ENCODE measurements at regions not wholly inside any gene's neighbourhood (a gene's known extent, or its start where the extent isn't known, plus 50 kb on each side); places are given as distances from the start of the nearest gene placed in this dataset.

DNA sequence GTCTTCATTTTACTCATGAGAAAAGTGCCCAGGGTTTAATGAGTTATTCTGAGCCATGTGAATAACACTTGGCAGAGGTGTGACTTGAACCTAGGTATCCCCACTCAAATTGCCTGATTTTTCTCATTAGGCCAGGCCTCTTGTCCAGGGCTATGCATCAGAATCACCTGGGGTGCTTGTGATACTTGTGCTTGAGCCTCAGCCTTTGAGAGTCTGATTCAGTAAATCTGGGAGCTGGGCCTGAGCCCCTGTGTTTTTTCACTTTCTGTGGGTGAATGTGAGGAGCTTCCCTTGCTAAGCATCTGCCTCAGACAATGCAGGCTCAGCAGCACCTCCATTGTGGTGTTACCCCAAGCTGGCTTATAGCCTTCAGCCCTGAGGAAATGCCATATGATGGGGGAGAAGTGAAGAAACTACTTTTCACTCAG, 127.1 kb downstream of the S1PR1 start:
- no peaks in the 10 kb centered on the region for H3K27me3 ChIP-seq
- H3K36me3 ChIP-seq, result no peaks in the 10 kb centered on the region
- H3K9me3 ChIP-seq, result no peaks in the 10 kb centered on the region
- H3K4me1 ChIP-seq, result peaks cover 7% of the 10 kb centered on the region
- TF ChIP-seq, protein P1, sequence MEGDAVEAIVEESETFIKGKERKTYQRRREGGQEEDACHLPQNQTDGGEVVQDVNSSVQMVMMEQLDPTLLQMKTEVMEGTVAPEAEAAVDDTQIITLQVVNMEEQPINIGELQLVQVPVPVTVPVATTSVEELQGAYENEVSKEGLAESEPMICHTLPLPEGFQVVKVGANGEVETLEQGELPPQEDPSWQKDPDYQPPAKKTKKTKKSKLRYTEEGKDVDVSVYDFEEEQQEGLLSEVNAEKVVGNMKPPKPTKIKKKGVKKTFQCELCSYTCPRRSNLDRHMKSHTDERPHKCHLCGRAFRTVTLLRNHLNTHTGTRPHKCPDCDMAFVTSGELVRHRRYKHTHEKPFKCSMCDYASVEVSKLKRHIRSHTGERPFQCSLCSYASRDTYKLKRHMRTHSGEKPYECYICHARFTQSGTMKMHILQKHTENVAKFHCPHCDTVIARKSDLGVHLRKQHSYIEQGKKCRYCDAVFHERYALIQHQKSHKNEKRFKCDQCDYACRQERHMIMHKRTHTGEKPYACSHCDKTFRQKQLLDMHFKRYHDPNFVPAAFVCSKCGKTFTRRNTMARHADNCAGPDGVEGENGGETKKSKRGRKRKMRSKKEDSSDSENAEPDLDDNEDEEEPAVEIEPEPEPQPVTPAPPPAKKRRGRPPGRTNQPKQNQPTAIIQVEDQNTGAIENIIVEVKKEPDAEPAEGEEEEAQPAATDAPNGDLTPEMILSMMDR (IDR thresholded peaks at IDR 0.05), result no peak
- TF ChIP-seq POLR2A (IDR thresholded peaks at IDR 0.05) (no peak), POLR2AphosphoS5 (IDR thresholded peaks at IDR 0.05) (no peak), EP300 (IDR thresholded peaks at IDR 0.05) (no peak)
- no peak for DNase-seq (ENCODE audit: low spot score in 2 of 2)
- no peak overlapping the region for H3K27ac ChIP-seq
- H3K4me3 ChIP-seq, result no peak overlapping the region

DNA sequence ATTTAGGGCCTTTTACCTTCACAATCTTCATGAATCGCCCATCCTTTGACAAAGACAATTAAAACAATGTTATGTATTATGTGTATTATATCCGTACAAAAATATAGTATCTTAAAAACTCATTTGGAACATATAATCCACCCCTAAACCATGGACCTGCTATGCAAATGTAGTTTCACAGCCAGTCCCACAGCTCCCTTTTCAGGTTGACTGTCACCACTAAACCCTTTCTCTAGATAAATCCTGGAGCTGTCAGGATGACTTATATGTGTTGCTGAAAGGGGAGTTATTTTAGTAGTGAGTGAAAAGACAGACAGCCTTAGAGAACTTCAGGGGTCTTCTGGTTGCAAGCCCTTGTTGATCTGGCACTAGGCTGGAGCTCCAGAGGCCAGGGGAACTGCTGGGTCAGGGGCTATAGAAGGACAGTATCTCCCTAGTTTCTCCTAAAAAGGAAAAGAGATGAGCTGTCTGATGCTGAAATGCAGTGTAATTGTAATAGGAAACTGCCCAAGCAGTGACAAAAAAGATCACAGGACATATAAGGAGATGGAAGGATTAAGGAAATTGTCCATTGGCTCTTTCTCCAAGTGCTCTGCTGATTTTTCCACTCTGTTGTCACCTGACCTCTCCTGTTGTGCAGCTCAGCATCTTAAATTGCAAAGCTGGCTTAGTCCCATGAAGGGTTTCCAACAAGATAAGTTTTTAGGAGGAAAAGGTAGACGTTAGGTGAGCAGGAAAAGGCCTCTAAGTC, 127.7 kb downstream of the S1PR1 start:
- Histone ChIP-seq H3K4me3 (no peak overlapping the region), H3K36me3 (no peaks in the 10 kb centered on the region), H3K27me3 (no peaks in the 10 kb centered on the region), H3K27ac (no peak overlapping the region), H3K9me3 (no peaks in the 10 kb centered on the region), H3K4me1 (peaks cover 7% of the 10 kb centered on the region)
- 90% methylated on average over 3 of the region's 3 CpGs for WGBS
- DNase-seq (ENCODE audit: low spot score in 2 of 2), result no peak
- TF ChIP-seq, protein P1 (IDR thresholded peaks at IDR 0.05), result no peak
- TF ChIP-seq EP300 (IDR thresholded peaks at IDR 0.05) (no peak), POLR2AphosphoS5 (IDR thresholded peaks at IDR 0.05) (no peak)

DNA sequence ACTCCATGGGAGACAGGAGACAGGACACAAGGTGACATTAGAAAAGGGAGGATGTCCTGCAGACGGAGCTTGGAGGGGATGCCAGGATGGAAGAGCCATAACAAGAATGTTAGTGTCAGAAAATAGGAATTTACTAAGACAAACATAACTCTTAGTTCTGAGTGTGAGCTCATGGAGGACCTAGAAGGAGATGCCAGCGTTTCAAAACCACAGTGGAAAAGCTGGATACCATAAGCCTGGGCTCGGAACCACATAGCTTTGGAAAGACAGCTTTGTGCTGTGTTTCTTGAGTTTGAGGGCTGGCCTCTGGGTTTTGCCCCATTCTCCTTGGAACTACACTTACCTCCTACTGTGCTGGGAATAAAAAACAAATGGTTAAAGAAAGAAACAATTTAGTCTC, 128.4 kb downstream of the S1PR1 start:
- Histone ChIP-seq H3K9me3 (no peaks in the 10 kb centered on the region), H3K36me3 (no peaks in the 10 kb centered on the region), H3K4me3 (no peak overlapping the region), H3K27ac (no peak overlapping the region), H3K27me3 (no peaks in the 10 kb centered on the region), H3K4me1 (peaks cover 7% of the 10 kb centered on the region)
- whole genome bisulfite sequencing, result 74% methylated on average over 3 of the region's 3 CpGs
- TF ChIP-seq, protein P1 (IDR thresholded peaks at IDR 0.05), result no peak
- TF ChIP-seq EP300 (IDR thresholded peaks at IDR 0.05) (no peak), POLR2A (IDR thresholded peaks at IDR 0.05) (no peak)
- DNase-seq (ENCODE audit: low spot score in 2 of 2), result no peak

DNA sequence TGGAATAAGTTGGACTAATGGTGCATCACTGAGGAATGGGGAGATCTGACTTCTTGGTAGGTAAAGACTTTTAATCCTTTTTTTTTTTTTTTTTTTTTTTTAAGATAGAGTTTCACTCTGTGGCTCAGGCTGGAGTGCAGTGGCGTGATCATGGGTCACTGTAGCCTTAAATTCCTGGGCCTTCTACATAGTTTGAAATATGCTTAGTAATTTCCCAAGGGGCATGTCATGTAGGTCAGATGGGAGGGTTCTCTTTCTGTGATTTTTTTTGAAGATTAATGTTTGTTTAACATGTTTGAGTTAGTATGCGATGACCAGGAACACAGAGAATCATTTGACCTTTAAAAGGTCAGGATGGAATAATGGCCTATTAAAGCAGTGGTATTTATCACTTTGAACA, 129.1 kb downstream of the S1PR1 start:
- TF ChIP-seq EP300 (IDR thresholded peaks at IDR 0.05) (no peak), POLR2AphosphoS5 (IDR thresholded peaks at IDR 0.05) (no peak), POLR2A (IDR thresholded peaks at IDR 0.05) (no peak)
- TF ChIP-seq, protein P1 (IDR thresholded peaks at IDR 0.05), result no peak

DNA sequence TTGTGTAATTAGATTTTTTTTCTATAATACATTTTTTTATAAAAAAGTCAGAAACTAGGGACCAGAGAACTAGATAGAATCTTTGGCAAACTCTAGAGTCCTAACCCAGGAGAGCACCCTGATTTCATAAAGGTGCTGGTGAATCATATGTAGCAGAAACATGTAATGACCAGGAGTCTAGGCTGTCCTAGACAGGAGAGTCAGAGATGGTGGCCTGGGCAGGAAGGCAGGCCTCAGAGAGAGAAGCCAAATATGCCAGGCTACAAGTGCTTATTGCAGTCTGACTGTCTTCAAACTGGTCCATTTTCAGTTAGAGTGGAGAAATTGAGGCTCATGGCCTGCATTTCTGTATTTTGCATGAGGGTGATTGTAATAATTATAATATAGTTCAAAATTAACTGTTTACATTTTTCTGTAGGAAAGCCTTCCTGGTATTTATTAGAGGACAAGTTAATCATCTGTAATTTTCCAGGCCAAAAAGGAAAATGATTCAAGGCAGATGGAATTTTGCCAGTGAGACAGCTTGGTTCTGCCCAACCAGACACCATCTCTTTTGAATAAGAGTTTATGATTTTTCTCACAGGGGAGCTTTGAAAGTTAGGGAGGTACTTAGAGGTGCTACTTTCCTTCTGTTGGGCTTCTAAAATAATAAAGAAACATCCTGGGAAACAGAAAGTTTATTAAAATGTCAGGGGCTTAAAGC, 129.8 kb downstream of the S1PR1 start:
- H3K36me3 ChIP-seq, result no peaks in the 10 kb centered on the region
- H3K4me1 ChIP-seq, result peaks cover 17% of the 10 kb centered on the region
- H3K9me3 ChIP-seq, result no peaks in the 10 kb centered on the region
- H3K4me3 ChIP-seq, result no peak overlapping the region
- TF ChIP-seq, protein P1 (IDR thresholded peaks at IDR 0.05), result no peak
- TF ChIP-seq POLR2AphosphoS5 (IDR thresholded peaks at IDR 0.05), result no peak
- TF ChIP-seq EP300 (IDR thresholded peaks at IDR 0.05), result no peak
- DNase-seq (ENCODE audit: low spot score in 2 of 2), result no peak
- no peak overlapping the region for H3K27ac ChIP-seq
- no peaks in the 10 kb centered on the region for H3K27me3 ChIP-seq

More for the DNA sequence above, 129.1 kb downstream of the S1PR1 start:
- Histone ChIP-seq H3K27ac (no peak overlapping the region), H3K4me1 (peaks cover 9% of the 10 kb centered on the region), H3K4me3 (no peak overlapping the region), H3K9me3 (no peaks in the 10 kb centered on the region), H3K27me3 (no peaks in the 10 kb centered on the region), H3K36me3 (no peaks in the 10 kb centered on the region)
- no peak for DNase-seq (ENCODE audit: low spot score in 2 of 2)
- 85% methylated on average over 2 of the region's 2 CpGs for WGBS

Measured in suprapubic skin (tissue), 4 donors.